K562 (cell line): ENCODE measurements at regions not wholly inside any gene's neighbourhood (a gene's known extent, or its start where the extent isn't known, plus 50 kb on each side); places are given as distances from the start of the nearest gene placed in this dataset.

Experiments used
- ARHGAP35 ChIP-seq: fragments of 450-650 bp; IDR thresholded peaks from 2 replicates; pipeline ENCODE4 v1.6.1; 2018; ENCODE audit not compliant: partially characterized antibody
- CREM ChIP-seq: IDR thresholded peaks from 2 replicates; pipeline ENCODE4 v1.6.1; 2014; ENCODE audit warnings: antibody characterized with exemption, low read depth
- EZH2 ChIP-seq: IDR thresholded peaks from 2 replicates; pipeline ENCODE4 v1.6.1; 2012; ENCODE audit warnings: low read depth, mild to moderate bottlenecking, inconsistent platforms, low read length, borderline replicate concordance
- FOS ChIP-seq: IDR thresholded peaks from 3 replicates; pipeline ENCODE4 v1.6.1; 2011; ENCODE audit not compliant: insufficient read length; ENCODE audit errors: extremely low read depth
- HDGF ChIP-seq: fragments of 450-650 bp; IDR thresholded peaks from 2 replicates; pipeline ENCODE4 v1.6.1; 2016
- HMG20A ChIP-seq: fragments of 450-650 bp; formaldehyde crosslinking; conservative IDR thresholded peaks from 2 replicates; pipeline ENCODE4 v1.4.0; 2020; ENCODE audit warnings: mild to moderate bottlenecking, mixed read lengths
- KDM5B ChIP-seq: fragments of 200-600 bp; sonication (generic); IDR thresholded peaks from 2 replicates; pipeline ENCODE4 v1.6.1; 2012; ENCODE audit warnings: low read depth, mild to moderate bottlenecking, moderate library complexity, low read length, control low read depth, inconsistent platforms; ENCODE audit not compliant: insufficient replicate concordance
- ZBED1 ChIP-seq: IDR thresholded peaks from 2 replicates; pipeline ENCODE4 v1.6.1; 2014
- ZNF354B ChIP-seq: fragments of 250-450 bp; sonication (Bioruptor Pico); IDR thresholded peaks from 2 replicates; pipeline ENCODE4 v1.4.0; 2020
- TF ChIP-seq, protein P1 (sequence below): fragments of 450-650 bp; formaldehyde crosslinking; IDR thresholded peaks from 2 replicates; pipeline ENCODE4 v1.4.0; 2022; ENCODE audit warnings: missing genetic modification characterization
- TF ChIP-seq, protein P2 (sequence below): sonication (generic); formaldehyde crosslinking; IDR thresholded peaks from 2 replicates; pipeline ENCODE4 v1.8.1; 2023; ENCODE audit warnings: missing genetic modification reagents, mild to moderate bottlenecking, borderline replicate concordance

DNA sequence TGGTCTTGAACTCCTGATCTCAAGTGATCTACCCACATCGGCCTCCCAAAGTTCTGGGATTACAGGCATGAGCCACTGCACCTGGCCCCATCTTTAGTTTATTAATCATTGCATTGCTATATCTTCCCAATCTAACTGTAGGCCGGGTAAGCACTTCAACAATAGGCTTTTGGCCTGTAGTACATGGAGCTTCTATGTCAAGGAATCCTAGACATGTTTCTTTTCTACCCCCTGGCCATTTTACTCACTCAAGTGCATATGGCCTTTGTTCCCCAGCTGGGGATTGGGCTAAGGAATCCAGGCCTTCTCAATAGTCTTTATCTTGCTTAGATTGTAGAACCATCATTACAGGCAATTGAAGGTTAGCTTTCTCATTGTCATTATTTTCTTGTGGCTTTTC, 122.3 kb upstream of the MBNL1 start:
- TF ChIP-seq EZH2: no peak
- no peak for TF ChIP-seq ZNF354B (CRISPR knock-in tag)
- TF ChIP-seq, protein P1, sequence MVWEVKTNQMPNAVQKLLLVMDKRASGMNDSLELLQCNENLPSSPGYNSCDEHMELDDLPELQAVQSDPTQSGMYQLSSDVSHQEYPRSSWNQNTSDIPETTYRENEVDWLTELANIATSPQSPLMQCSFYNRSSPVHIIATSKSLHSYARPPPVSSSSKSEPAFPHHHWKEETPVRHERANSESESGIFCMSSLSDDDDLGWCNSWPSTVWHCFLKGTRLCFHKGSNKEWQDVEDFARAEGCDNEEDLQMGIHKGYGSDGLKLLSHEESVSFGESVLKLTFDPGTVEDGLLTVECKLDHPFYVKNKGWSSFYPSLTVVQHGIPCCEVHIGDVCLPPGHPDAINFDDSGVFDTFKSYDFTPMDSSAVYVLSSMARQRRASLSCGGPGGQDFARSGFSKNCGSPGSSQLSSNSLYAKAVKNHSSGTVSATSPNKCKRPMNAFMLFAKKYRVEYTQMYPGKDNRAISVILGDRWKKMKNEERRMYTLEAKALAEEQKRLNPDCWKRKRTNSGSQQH (CRISPR knock-in tag): no peak
- TF ChIP-seq KDM5B: no peak
- no peak for TF ChIP-seq HMG20A (CRISPR knock-in tag)
- no peak for TF ChIP-seq HDGF
- TF ChIP-seq FOS: no peak
- TF ChIP-seq CREM: no peak
- TF ChIP-seq, protein P2, sequence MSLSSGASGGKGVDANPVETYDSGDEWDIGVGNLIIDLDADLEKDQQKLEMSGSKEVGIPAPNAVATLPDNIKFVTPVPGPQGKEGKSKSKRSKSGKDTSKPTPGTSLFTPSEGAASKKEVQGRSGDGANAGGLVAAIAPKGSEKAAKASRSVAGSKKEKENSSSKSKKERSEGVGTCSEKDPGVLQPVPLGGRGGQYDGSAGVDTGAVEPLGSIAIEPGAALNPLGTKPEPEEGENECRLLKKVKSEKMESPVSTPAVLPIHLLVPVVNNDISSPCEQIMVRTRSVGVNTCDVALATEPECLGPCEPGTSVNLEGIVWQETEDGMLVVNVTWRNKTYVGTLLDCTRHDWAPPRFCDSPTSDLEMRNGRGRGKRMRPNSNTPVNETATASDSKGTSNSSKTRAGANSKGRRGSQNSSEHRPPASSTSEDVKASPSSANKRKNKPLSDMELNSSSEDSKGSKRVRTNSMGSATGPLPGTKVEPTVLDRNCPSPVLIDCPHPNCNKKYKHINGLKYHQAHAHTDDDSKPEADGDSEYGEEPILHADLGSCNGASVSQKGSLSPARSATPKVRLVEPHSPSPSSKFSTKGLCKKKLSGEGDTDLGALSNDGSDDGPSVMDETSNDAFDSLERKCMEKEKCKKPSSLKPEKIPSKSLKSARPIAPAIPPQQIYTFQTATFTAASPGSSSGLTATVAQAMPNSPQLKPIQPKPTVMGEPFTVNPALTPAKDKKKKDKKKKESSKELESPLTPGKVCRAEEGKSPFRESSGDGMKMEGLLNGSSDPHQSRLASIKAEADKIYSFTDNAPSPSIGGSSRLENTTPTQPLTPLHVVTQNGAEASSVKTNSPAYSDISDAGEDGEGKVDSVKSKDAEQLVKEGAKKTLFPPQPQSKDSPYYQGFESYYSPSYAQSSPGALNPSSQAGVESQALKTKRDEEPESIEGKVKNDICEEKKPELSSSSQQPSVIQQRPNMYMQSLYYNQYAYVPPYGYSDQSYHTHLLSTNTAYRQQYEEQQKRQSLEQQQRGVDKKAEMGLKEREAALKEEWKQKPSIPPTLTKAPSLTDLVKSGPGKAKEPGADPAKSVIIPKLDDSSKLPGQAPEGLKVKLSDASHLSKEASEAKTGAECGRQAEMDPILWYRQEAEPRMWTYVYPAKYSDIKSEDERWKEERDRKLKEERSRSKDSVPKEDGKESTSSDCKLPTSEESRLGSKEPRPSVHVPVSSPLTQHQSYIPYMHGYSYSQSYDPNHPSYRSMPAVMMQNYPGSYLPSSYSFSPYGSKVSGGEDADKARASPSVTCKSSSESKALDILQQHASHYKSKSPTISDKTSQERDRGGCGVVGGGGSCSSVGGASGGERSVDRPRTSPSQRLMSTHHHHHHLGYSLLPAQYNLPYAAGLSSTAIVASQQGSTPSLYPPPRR: no peak
- TF ChIP-seq ARHGAP35: no peak
- TF ChIP-seq ZBED1: no peak
